ENCODE measurements at regions not wholly inside any gene's neighbourhood (a gene's known extent, or its start where the extent isn't known, plus 50 kb on each side); places are given as distances from the start of the nearest gene placed in this dataset.

- intact Hi-C loops (cut with DNase I): no loop called here
- no peak for DNase-seq
- H3K9me3 ChIP-seq: no peaks in the 10 kb centered on the region
Measured at GRCh38 chr15:62570405-62570783, 405.3 kb upstream of the C2CD4B start.

GRCh38 chr15:62571072-62571471 is 406.0 kb upstream of the C2CD4B start:
- H3K36me3 ChIP-seq: no peaks in the 10 kb centered on the region
- no peak for TF ChIP-seq POLR2A (IDR thresholded peaks at IDR 0.05)
- no peak for TF ChIP-seq CTCF (IDR thresholded peaks at IDR 0.05)
- peak in 2 of 4 donors; percentile 40 to 71 for ATAC-seq
- H3K4me1 ChIP-seq: peaks cover 0 to 34% (median 13%) of the 10 kb centered on the region in 12 donors
- no peaks in the 10 kb centered on the region for H3K27me3 ChIP-seq
- intact Hi-C loops (cut with DNase I): no loop called here
- H3K9me3 ChIP-seq: no peaks in the 10 kb centered on the region
- peak in 1 of 5 donors; percentile 52 for DNase-seq
- WGBS, 4 donors: 67 to 76% (median 71%) methylated on average over 7 of the region's 7 CpGs
- no peak overlapping the region for H3K27ac ChIP-seq
- no peak overlapping the region for H3K4me3 ChIP-seq

More at GRCh38 chr15:62570405-62570783, 405.3 kb upstream of the C2CD4B start:
- no peak for ATAC-seq
- TF ChIP-seq CTCF (IDR thresholded peaks at IDR 0.05) (no peak), POLR2A (IDR thresholded peaks at IDR 0.05) (no peak)
- Histone ChIP-seq H3K27me3 (no peaks in the 10 kb centered on the region), H3K4me3 (no peak overlapping the region), H3K27ac (peak overlapping the region in 1 of 12 donors; percentile 9), H3K4me1 (peaks cover 0 to 34% (median 14%) of the 10 kb centered on the region in 12 donors), H3K36me3 (no peaks in the 10 kb centered on the region)
- WGBS, 4 donors: 64 to 74% (median 66%) methylated on average over 4 of the region's 4 CpGs

GRCh38 chr15:62572797-62573196 is 407.7 kb upstream of the C2CD4B start:
- no peak for TF ChIP-seq CTCF (IDR thresholded peaks at IDR 0.05)
- no peak for TF ChIP-seq POLR2A (IDR thresholded peaks at IDR 0.05)
- peaks cover 0 to 34% (median 13%) of the 10 kb centered on the region in 12 donors for H3K4me1 ChIP-seq
- ATAC-seq: no peak

GRCh38 chr15:62573876-62574275 is 408.8 kb upstream of the C2CD4B start:
- Histone ChIP-seq H3K36me3 (no peaks in the 10 kb centered on the region), H3K27me3 (no peaks in the 10 kb centered on the region), H3K4me3 (no peak overlapping the region), H3K4me1 (peaks cover 0 to 34% (median 13%) of the 10 kb centered on the region in 12 donors), H3K9me3 (no peaks in the 10 kb centered on the region), H3K27ac (no peak overlapping the region)
- WGBS, 4 donors: 80 to 89% (median 83%) methylated on average over 3 of the region's 3 CpGs
- ATAC-seq: no peak
- intact Hi-C loops (cut with DNase I): no loop called here
- no peak for DNase-seq
- TF ChIP-seq POLR2A (IDR thresholded peaks at IDR 0.05) (no peak), CTCF (IDR thresholded peaks at IDR 0.05) (no peak)

More at GRCh38 chr15:62572797-62573196, 407.7 kb upstream of the C2CD4B start:
- Histone ChIP-seq H3K9me3 (no peaks in the 10 kb centered on the region), H3K27me3 (no peaks in the 10 kb centered on the region), H3K27ac (no peak overlapping the region), H3K36me3 (no peaks in the 10 kb centered on the region), H3K4me3 (no peak overlapping the region)
- intact Hi-C loops (cut with DNase I): no loop called here
- no peak for DNase-seq
- 93 to 98% (median 95%) methylated on average over 7 of the region's 7 CpGs for WGBS, 4 donors

Measured in heart left ventricle (tissue), 16 donors.